Vagina (tissue), 2 donors: ENCODE measurements at regions not wholly inside any gene's neighbourhood (a gene's known extent, or its start where the extent isn't known, plus 50 kb on each side); places are given as distances from the start of the nearest gene placed in this dataset.

Source experiments
- DNase-seq, 2 donors: peaks; one replicate each; pipeline ENCODE4 v3.0.0-alpha.2; 2017; ENCODE audit errors: extremely low spot score in 2 of 2
- H3K27ac ChIP-seq: fragments of 200-600 bp; sonication (generic); one replicate; pipeline ENCODE4 v1.5.1; 2019
- H3K27me3 ChIP-seq: fragments of 200-600 bp; sonication (generic); one replicate; pipeline ENCODE4 v1.5.1; 2019
- H3K36me3 ChIP-seq, 2 donors: fragments of 200-600 bp; sonication (generic); one replicate each; pipeline ENCODE4 v1.5.1; 2017 to 2019
- H3K4me1 ChIP-seq: fragments of 200-600 bp; sonication (generic); one replicate; pipeline ENCODE4 v1.5.1; 2019
- H3K4me3 ChIP-seq, 2 donors: fragments of 200-600 bp; sonication (generic); 1 replicate in 1 of 2; 2 replicates in 1 of 2; pipeline ENCODE4 v1.5.1; 2016 to 2019
- H3K9me3 ChIP-seq: fragments of 200-600 bp; sonication (generic); one replicate; pipeline ENCODE4 v1.5.1; 2019
- POLR2A ChIP-seq, 2 donors: fragments of 450-650 bp; IDR thresholded peaks; one replicate each; pipeline ENCODE4 v1.6.1; 2017; ENCODE audit warnings: antibody characterized with exemption in 2 of 2, mild to moderate bottlenecking in 2 of 2, moderate library complexity in 2 of 2
- POLR2AphosphoS5 ChIP-seq, 2 donors: sonication (generic); formaldehyde crosslinking; IDR thresholded peaks; one replicate each; pipeline ENCODE4 v1.9.0; 2017; ENCODE audit warnings: antibody characterized with exemption in 2 of 2, mild to moderate bottlenecking in 2 of 2, low read depth in 1 of 2; ENCODE audit not compliant: insufficient read depth in 1 of 2
- intact Hi-C: fragments of 100-400 bp; cut with DNase I; formaldehyde crosslinking; loops from one replicate; pipeline ENCODE4 v1.15.1; 2023
- TF ChIP-seq, protein P1 (sequence below), 3 experiments: fragments of 450-650 bp in 2 of 3; fragments of 200-600 bp in 1 of 3; sonication (generic) in 1 of 3; IDR thresholded peaks; one replicate each; pipeline ENCODE4 v1.5.1; 2017 to 2019; ENCODE audit warnings: antibody characterized with exemption in 3 of 3, mild to moderate bottlenecking in 2 of 3, moderate library complexity in 2 of 3

- no peak overlapping the region for H3K27ac ChIP-seq
- no peaks in the 10 kb centered on the region for H3K27me3 ChIP-seq
- H3K4me3 ChIP-seq, result no peak overlapping the region
- no peaks in the 10 kb centered on the region for H3K4me1 ChIP-seq
- no peaks in the 10 kb centered on the region for H3K36me3 ChIP-seq
- intact Hi-C loops, result no loop called here
- DNase-seq, result no peak
- no peaks in the 10 kb centered on the region for H3K9me3 ChIP-seq
- TF ChIP-seq POLR2AphosphoS5 (IDR thresholded peaks at IDR 0.05; ENCODE audit: insufficient read depth in 1 of 2, low read depth in 1 of 2) (no peak), POLR2A (IDR thresholded peaks at IDR 0.05) (no peak)
- TF ChIP-seq, protein P1, sequence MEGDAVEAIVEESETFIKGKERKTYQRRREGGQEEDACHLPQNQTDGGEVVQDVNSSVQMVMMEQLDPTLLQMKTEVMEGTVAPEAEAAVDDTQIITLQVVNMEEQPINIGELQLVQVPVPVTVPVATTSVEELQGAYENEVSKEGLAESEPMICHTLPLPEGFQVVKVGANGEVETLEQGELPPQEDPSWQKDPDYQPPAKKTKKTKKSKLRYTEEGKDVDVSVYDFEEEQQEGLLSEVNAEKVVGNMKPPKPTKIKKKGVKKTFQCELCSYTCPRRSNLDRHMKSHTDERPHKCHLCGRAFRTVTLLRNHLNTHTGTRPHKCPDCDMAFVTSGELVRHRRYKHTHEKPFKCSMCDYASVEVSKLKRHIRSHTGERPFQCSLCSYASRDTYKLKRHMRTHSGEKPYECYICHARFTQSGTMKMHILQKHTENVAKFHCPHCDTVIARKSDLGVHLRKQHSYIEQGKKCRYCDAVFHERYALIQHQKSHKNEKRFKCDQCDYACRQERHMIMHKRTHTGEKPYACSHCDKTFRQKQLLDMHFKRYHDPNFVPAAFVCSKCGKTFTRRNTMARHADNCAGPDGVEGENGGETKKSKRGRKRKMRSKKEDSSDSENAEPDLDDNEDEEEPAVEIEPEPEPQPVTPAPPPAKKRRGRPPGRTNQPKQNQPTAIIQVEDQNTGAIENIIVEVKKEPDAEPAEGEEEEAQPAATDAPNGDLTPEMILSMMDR (IDR thresholded peaks at IDR 0.05), result no peak
These were observed 114.4 kb downstream of the SPTSSA start for GRCh38 chr14:34347683-34348082.

DNA sequence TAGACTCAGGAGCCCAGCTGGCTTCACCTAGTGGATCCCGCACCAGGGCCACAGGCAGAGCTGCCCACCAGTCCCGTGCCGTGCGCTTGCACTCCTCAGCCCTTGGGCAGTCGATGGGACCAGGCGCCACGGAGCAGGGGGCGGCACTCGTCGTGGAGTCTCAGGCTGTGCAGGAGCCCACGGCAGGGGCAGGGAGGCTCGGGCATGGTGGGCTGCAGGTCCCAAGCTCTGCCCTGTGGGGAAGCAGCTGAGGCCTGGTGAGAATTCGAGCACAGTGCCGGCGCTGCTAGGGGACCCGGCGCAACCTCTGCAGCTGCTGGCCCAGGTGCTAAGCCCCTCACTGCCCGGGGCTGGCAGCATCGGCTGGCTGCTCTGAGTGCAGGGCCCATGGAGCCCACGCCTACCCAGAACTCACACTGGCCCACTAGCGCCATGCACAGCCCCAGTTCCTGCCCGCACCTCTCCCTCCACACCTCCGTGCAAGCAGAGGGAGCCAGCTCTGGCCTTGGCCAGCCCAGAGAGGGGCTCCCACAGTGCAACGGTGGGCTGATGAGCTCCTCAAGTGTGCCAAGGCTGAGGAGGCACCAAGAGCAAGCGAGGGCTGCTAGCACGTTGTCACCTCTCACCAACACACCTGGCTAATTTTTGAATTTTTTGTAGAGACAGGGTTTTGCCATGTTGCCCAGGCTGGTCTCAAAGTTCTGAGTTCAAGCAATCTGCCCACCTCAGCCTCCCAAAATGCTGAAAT is 116.1 kb downstream of the SPTSSA start:
- Histone ChIP-seq H3K36me3 (no peaks in the 10 kb centered on the region), H3K27ac (no peak overlapping the region), H3K4me3 (no peak overlapping the region), H3K9me3 (no peaks in the 10 kb centered on the region), H3K27me3 (no peaks in the 10 kb centered on the region), H3K4me1 (no peaks in the 10 kb centered on the region)
- no peak for DNase-seq
- intact Hi-C loops, result no loop called here
- TF ChIP-seq POLR2AphosphoS5 (IDR thresholded peaks at IDR 0.05; ENCODE audit: insufficient read depth in 1 of 2, low read depth in 1 of 2) (no peak), POLR2A (IDR thresholded peaks at IDR 0.05) (no peak)
- TF ChIP-seq, protein P1 (IDR thresholded peaks at IDR 0.05), result no peak

DNA sequence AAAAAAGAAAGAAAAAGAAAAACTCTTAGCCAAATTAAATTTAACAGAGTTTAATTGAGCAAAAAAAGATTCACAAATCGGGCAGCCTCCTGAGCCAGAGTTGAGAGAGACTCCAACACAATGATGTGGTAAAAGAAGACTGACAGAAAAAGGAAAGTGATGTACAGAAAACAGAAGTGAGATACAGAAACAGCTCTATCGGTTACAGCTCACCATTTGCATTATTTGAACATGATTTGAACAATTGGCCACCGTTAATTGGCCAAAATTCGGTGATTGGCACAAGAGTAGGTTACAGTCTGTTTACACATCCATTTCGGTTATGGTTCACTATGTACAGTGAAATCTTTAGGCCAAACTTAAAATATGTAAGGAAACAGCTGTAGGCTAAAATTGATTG is 117.7 kb downstream of the SPTSSA start:
- Histone ChIP-seq H3K27ac (no peak overlapping the region), H3K9me3 (no peaks in the 10 kb centered on the region), H3K27me3 (no peaks in the 10 kb centered on the region), H3K4me3 (no peak overlapping the region), H3K36me3 (no peaks in the 10 kb centered on the region), H3K4me1 (no peaks in the 10 kb centered on the region)
- no peak for DNase-seq
- intact Hi-C loops, result no loop called here
- TF ChIP-seq POLR2AphosphoS5 (IDR thresholded peaks at IDR 0.05; ENCODE audit: insufficient read depth in 1 of 2, low read depth in 1 of 2) (no peak), POLR2A (IDR thresholded peaks at IDR 0.05) (no peak)
- TF ChIP-seq, protein P1 (IDR thresholded peaks at IDR 0.05), result no peak

DNA sequence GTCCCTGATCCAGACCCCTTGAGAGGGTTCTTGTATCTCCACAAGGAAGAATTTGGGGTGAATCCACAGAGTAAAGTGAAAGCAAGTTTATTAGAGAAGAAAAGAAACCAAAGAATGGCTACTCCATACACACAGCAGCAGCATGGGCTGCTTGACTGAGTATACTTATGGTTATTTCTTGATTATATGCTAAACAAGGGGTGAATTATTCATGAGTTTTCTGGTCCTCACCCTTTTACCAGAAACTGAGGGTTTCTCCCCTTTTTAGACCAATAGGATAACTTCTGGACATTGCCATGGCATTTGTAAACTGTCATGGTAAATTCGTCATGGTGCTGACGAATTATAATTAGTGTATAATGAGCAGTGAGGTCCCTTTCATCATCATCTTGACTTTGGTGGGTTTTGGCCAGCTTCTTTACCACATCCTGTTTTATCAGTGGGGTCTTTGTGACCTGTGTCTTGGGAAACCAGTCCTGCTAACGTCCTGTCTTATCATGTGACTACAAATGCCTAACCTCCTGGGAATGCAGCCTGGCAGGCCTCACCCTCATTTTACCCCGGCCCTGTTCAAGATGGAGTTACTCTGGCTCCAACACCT is 121.9 kb downstream of the SPTSSA start:
- H3K9me3 ChIP-seq, result no peaks in the 10 kb centered on the region
- no peak for TF ChIP-seq POLR2AphosphoS5 (IDR thresholded peaks at IDR 0.05; ENCODE audit: insufficient read depth in 1 of 2, low read depth in 1 of 2)
- no peak for TF ChIP-seq POLR2A (IDR thresholded peaks at IDR 0.05)
- TF ChIP-seq, protein P1 (IDR thresholded peaks at IDR 0.05), result no peak
- no peaks in the 10 kb centered on the region for H3K27me3 ChIP-seq
- no peaks in the 10 kb centered on the region for H3K36me3 ChIP-seq
- H3K4me3 ChIP-seq, result no peak overlapping the region
- intact Hi-C loops, result no loop called here
- no peaks in the 10 kb centered on the region for H3K4me1 ChIP-seq
- no peak overlapping the region for H3K27ac ChIP-seq
- DNase-seq, result no peak

GRCh38 chr14:34338056-34338455 is 124.0 kb downstream of the SPTSSA start:
- no peaks in the 10 kb centered on the region for H3K36me3 ChIP-seq
- no peaks in the 10 kb centered on the region for H3K27me3 ChIP-seq
- no peak overlapping the region for H3K27ac ChIP-seq
- no peaks in the 10 kb centered on the region for H3K9me3 ChIP-seq
- no peak overlapping the region for H3K4me3 ChIP-seq
- no peak for TF ChIP-seq POLR2A (IDR thresholded peaks at IDR 0.05)
- TF ChIP-seq, protein P1 (IDR thresholded peaks at IDR 0.05), result no peak
- TF ChIP-seq POLR2AphosphoS5 (IDR thresholded peaks at IDR 0.05; ENCODE audit: insufficient read depth in 1 of 2, low read depth in 1 of 2), result no peak
- intact Hi-C loops, result no loop called here
- DNase-seq, result no peak
- no peaks in the 10 kb centered on the region for H3K4me1 ChIP-seq
